Vagina (tissue), 2 donors: ENCODE measurements at regions not wholly inside any gene's neighbourhood (a gene's known extent, or its start where the extent isn't known, plus 50 kb on each side); places are given as distances from the start of the nearest gene placed in this dataset.

Experiments used
- POLR2AphosphoS5 ChIP-seq, 2 donors: sonication (generic); formaldehyde crosslinking; IDR thresholded peaks; one replicate each; pipeline ENCODE4 v1.9.0; 2017; ENCODE audit warnings: antibody characterized with exemption in 2 of 2, mild to moderate bottlenecking in 2 of 2, low read depth in 1 of 2; ENCODE audit not compliant: insufficient read depth in 1 of 2
- TF ChIP-seq, protein P1 (sequence below), 3 experiments: fragments of 450-650 bp in 2 of 3; fragments of 200-600 bp in 1 of 3; sonication (generic) in 1 of 3; IDR thresholded peaks; one replicate each; pipeline ENCODE4 v1.5.1; 2017 to 2019; ENCODE audit warnings: antibody characterized with exemption in 3 of 3, mild to moderate bottlenecking in 2 of 3, moderate library complexity in 2 of 3

DNA sequence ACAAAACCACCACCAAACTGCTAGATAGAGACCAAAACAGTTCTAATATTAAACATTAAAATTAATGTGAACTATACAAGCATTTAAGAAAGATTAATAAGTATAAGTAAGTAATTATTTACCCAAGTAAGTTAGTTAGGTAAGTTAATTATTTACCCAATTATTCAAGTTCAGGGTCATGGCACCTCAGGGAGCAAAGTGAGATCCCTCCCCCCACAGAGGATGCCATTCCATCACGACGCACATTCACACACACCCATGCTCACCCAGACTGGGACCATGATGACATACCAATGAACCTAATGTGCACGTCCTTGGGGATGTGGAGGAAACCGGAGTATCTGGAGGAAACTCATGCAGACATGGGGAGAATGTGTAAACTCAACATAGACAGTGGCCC lies 229.1 kb downstream of the NR2F2 start:
- TF ChIP-seq, protein P1, sequence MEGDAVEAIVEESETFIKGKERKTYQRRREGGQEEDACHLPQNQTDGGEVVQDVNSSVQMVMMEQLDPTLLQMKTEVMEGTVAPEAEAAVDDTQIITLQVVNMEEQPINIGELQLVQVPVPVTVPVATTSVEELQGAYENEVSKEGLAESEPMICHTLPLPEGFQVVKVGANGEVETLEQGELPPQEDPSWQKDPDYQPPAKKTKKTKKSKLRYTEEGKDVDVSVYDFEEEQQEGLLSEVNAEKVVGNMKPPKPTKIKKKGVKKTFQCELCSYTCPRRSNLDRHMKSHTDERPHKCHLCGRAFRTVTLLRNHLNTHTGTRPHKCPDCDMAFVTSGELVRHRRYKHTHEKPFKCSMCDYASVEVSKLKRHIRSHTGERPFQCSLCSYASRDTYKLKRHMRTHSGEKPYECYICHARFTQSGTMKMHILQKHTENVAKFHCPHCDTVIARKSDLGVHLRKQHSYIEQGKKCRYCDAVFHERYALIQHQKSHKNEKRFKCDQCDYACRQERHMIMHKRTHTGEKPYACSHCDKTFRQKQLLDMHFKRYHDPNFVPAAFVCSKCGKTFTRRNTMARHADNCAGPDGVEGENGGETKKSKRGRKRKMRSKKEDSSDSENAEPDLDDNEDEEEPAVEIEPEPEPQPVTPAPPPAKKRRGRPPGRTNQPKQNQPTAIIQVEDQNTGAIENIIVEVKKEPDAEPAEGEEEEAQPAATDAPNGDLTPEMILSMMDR (IDR thresholded peaks at IDR 0.05) = no peak
- no peak for TF ChIP-seq POLR2AphosphoS5 (IDR thresholded peaks at IDR 0.05; ENCODE audit: insufficient read depth in 1 of 2, low read depth in 1 of 2)
